NCI-H2196 treated with DMSO at 0.1 percent for 48 hours (cell line): ENCODE measurements at regions not wholly inside any gene's neighbourhood (a gene's known extent, or its start where the extent isn't known, plus 50 kb on each side); places are given as distances from the start of the nearest gene placed in this dataset.
"Not testable (repeated sequence)": the region's sequence is repeated elsewhere in the genome, so short reads cannot be mapped to it uniquely, and the experiment has no call there.

Experiments
- DNase-seq: peaks from one replicate; lab custom pipeline; 2025; ENCODE audit not compliant: unreplicated experiment; lab: John Stamatoyannopoulos, UW

GRCh38 chrX:123788193-123788592 lies 55.3 kb upstream of the THOC2 start:
- DNase-seq = not testable (repeated sequence)

- no peak for DNase-seq
Measured at GRCh38 chrX:123788744-123789143, 55.9 kb upstream of the THOC2 start.

GRCh38 chrX:123797543-123798447 lies 62.1 kb upstream of the XIAP start:
- no peak for DNase-seq

- not testable (repeated sequence) for DNase-seq
Measured at GRCh38 chrX:123798706-123799430, 61.0 kb upstream of the XIAP start.

GRCh38 chrX:123801901-123802300 lies 58.0 kb upstream of the XIAP start:
- DNase-seq = no peak

- DNase-seq = peak; percentile 78
Measured at GRCh38 chrX:123803331-123803983, 56.4 kb upstream of the XIAP start.

- not testable (repeated sequence) for DNase-seq
Measured at GRCh38 chrX:123803984-123804365, 55.9 kb upstream of the XIAP start.

- DNase-seq = no peak
Measured at GRCh38 chrX:123807835-123808416, 51.9 kb upstream of the XIAP start.

GRCh38 chrX:123809854-123810375 lies 49.9 kb upstream of the XIAP start:
- DNase-seq = no peak
